GM19240 (cell line): ENCODE measurements at regions not wholly inside any gene's neighbourhood (a gene's known extent, or its start where the extent isn't known, plus 50 kb on each side); places are given as distances from the start of the nearest gene placed in this dataset.
"Not testable (repeated sequence)": the region's sequence is repeated elsewhere in the genome, so short reads cannot be mapped to it uniquely, and the experiment has no call there.

Experiments
- DNase-seq: peaks from one replicate; pipeline ENCODE4 v3.0.0; 2011; ENCODE audit warnings: low spot score; ENCODE audit not compliant: insufficient read length

- no peak for DNase-seq
Measured at GRCh38 chr12:11539156-11539555, 110.3 kb upstream of the ETV6 start.

GRCh38 chr12:11540156-11540555 is 109.3 kb upstream of the ETV6 start:
- DNase-seq, result no peak

- DNase-seq, result no peak
Measured at GRCh38 chr12:11540615-11541310, 108.7 kb upstream of the ETV6 start.

- DNase-seq, result no peak
Measured at GRCh38 chr12:11542599-11542998, 106.9 kb upstream of the ETV6 start.

GRCh38 chr12:11543457-11544158 is 105.9 kb upstream of the ETV6 start:
- no peak for DNase-seq

- DNase-seq, result peak; percentile 36
Measured at GRCh38 chr12:11545484-11546330, 103.8 kb upstream of the ETV6 start.

GRCh38 chr12:11546582-11547270 is 102.7 kb upstream of the ETV6 start:
- DNase-seq, result not testable (repeated sequence)

GRCh38 chr12:11547271-11547646 is 102.2 kb upstream of the ETV6 start:
- not testable (repeated sequence) for DNase-seq

- DNase-seq, result no peak
Measured at GRCh38 chr12:11549119-11549518, 100.4 kb upstream of the ETV6 start.

- peak; percentile 62 for DNase-seq
Measured at GRCh38 chr12:11553871-11554533, 95.5 kb upstream of the ETV6 start.

- DNase-seq, result no peak
Measured at GRCh38 chr12:11555195-11555594, 94.3 kb upstream of the ETV6 start.

- DNase-seq, result no peak
Measured at GRCh38 chr12:11555743-11556625, 93.5 kb upstream of the ETV6 start.

GRCh38 chr12:11556682-11557081 is 92.8 kb upstream of the ETV6 start:
- no peak for DNase-seq

- no peak for DNase-seq
Measured at GRCh38 chr12:11559626-11560340, 89.7 kb upstream of the ETV6 start.

GRCh38 chr12:11561411-11561810 is 88.1 kb upstream of the ETV6 start:
- no peak for DNase-seq

GRCh38 chr12:11563785-11564739 is 85.4 kb upstream of the ETV6 start:
- no peak for DNase-seq

GRCh38 chr12:11564984-11565651 is 84.4 kb upstream of the ETV6 start:
- DNase-seq, result no peak

GRCh38 chr12:11565752-11566151 is 83.7 kb upstream of the ETV6 start:
- no peak for DNase-seq
